ENCODE measurements at regions not wholly inside any gene's neighbourhood (a gene's known extent, or its start where the extent isn't known, plus 50 kb on each side); places are given as distances from the start of the nearest gene placed in this dataset.

- no peak overlapping the region for H3K9ac ChIP-seq (replicated peaks in 1 of 4; ENCODE audit: extremely low read depth in 1 of 4, low read depth in 3 of 4, low read length in 3 of 4)
- DNase-seq (ENCODE audit: low read depth in 1 of 2, low spot score in 2 of 2) (no peak), FAIRE-seq (no peak)
- H4K91ac ChIP-seq (replicated peaks; ENCODE audit: insufficient read length, low read length), result no peak overlapping the region
- H4K20me1 ChIP-seq (replicated peaks in 1 of 2; ENCODE audit: control insufficient read depth in 1 of 2, insufficient read depth in 2 of 2, low read length in 2 of 2), result no peaks in the 10 kb centered on the region
- CTCF ChIA-PET (ENCODE audit: partially characterized antibody), result interaction anchor here (1.3 kb wide), 1 partner anchor 92 kb away, joined by 5 read pairs; no protein-coding TSS in a partner anchor
- POLR2A ChIA-PET (ENCODE audit: partially characterized antibody), result no interaction called here
- H4K8ac ChIP-seq (ENCODE audit: extremely low read depth, insufficient read depth, low read length), result no peak overlapping the region
- no peak overlapping the region for H3K27ac ChIP-seq (ENCODE audit: low read depth, low read length)
- H2BK5ac ChIP-seq (ENCODE audit: low read depth, low read length), result no peak overlapping the region
- H3K79me1 ChIP-seq (ENCODE audit: low read depth, low read length), result no peaks in the 10 kb centered on the region
- no peaks in the 10 kb centered on the region for H3K9me3 ChIP-seq (ENCODE audit: insufficient read depth in 2 of 2, low read depth in 1 of 2, low read length in 1 of 2)
- H3K18ac ChIP-seq (ENCODE audit: extremely low read depth, low read length), result no peak overlapping the region; the same call in 1 of the 2 replicates
- no peak overlapping the region for H2BK12ac ChIP-seq (ENCODE audit: low read depth, low read length)
- no peak overlapping the region for H2AK5ac ChIP-seq (ENCODE audit: low read depth, low read length)
- no peak overlapping the region for H2BK20ac ChIP-seq (ENCODE audit: low read length)
- no peaks in the 10 kb centered on the region for H3K36me3 ChIP-seq (ENCODE audit: control insufficient read depth in 2 of 4, insufficient read depth in 4 of 4, low read length in 3 of 4)
- no peak overlapping the region for H3K23ac ChIP-seq (ENCODE audit: insufficient read length)
- H4K5ac ChIP-seq (ENCODE audit: insufficient read length, low read depth, low read length), result no peak overlapping the region
- H3K56ac ChIP-seq (replicated peaks; ENCODE audit: insufficient read length, low read depth, low read length), result no peak overlapping the region
- no peak overlapping the region for H3K4me2 ChIP-seq (ENCODE audit: insufficient read depth in 1 of 2, low read depth in 2 of 2, low read length in 2 of 2)
- 94% methylated on average over 9 of the region's 10 CpGs; no CpG with 5 or more reads in 1 of the 2 experiments for WGBS, 2 experiments (ENCODE audit: extremely low coverage in 1 of 2, insufficient coverage in 1 of 2, insufficient read length in 1 of 2, insufficient replicate concordance in 2 of 2, low coverage in 1 of 2, low lambda C conversion rate in 2 of 2, missing lambda C conversion rate in 1 of 2)
- H3K79me2 ChIP-seq (ENCODE audit: control insufficient read depth in 1 of 2, insufficient read depth in 2 of 2, low read length in 2 of 2), result no peaks in the 10 kb centered on the region
- no peak overlapping the region for H3K4me3 ChIP-seq (ENCODE audit: extremely low read depth in 1 of 4, insufficient read depth in 2 of 4, low read depth in 3 of 4, low read length in 4 of 4)
- H3K4ac ChIP-seq (replicated peaks; ENCODE audit: insufficient read length, low read depth, low read length), result no peak overlapping the region
- H2AFZ ChIP-seq (ENCODE audit: low read length), result 0 out of 2 replicates have a peak overlapping the region, but pooled peaks have one; percentile 33
- H2BK120ac ChIP-seq (replicated peaks; ENCODE audit: low read depth, low read length), result no peak overlapping the region
- H3K4me1 ChIP-seq (replicated peaks in 1 of 4; ENCODE audit: control insufficient read depth in 3 of 4, insufficient read depth in 4 of 4, low read length in 3 of 4), result peaks cover 0 to 7% (median 5%) of the 10 kb centered on the region in 4 experiments; a peak in 4 of 7 replicates
- H3K27me3 ChIP-seq (replicated peaks in 1 of 4; ENCODE audit: control insufficient read depth in 3 of 4, extremely low read depth in 1 of 4, insufficient read depth in 3 of 4, low read length in 3 of 4), result no peaks in the 10 kb centered on the region
- no peak overlapping the region for H3K14ac ChIP-seq (ENCODE audit: insufficient read length)
- no peak overlapping the region for H2BK15ac ChIP-seq (ENCODE audit: low read length)
- H3K23me2 ChIP-seq (ENCODE audit: low read depth, low read length), result no peaks in the 10 kb centered on the region
- TF ChIP-seq, protein P1, sequence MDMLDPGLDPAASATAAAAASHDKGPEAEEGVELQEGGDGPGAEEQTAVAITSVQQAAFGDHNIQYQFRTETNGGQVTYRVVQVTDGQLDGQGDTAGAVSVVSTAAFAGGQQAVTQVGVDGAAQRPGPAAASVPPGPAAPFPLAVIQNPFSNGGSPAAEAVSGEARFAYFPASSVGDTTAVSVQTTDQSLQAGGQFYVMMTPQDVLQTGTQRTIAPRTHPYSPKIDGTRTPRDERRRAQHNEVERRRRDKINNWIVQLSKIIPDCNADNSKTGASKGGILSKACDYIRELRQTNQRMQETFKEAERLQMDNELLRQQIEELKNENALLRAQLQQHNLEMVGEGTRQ (IDR thresholded peaks at IDR 0.05; ENCODE audit: low read length), result no peak
- TF ChIP-seq ZNF274 (IDR thresholded peaks at IDR 0.05; ENCODE audit: borderline replicate concordance, extremely low read depth, low read length) (no peak), GTF2F1 (IDR thresholded peaks at IDR 0.05; ENCODE audit: borderline replicate concordance, low read depth, low read length) (no peak), SP4 (IDR thresholded peaks at IDR 0.05; ENCODE audit: low read length) (no peak), GABPA (IDR thresholded peaks at IDR 0.05; ENCODE audit: borderline replicate concordance, insufficient read depth, low read length) (no peak), ASH2L (IDR thresholded peaks at IDR 0.05; ENCODE audit: low read length) (no peak), CBX5 (IDR thresholded peaks at IDR 0.05; ENCODE audit: low read depth, low read length) (no peak), BRCA1 (IDR thresholded peaks at IDR 0.05; ENCODE audit: low read depth, low read length) (no peak), PHF8 (conservative IDR thresholded peaks at IDR 0.05; ENCODE audit: low read depth, low read length) (no peak), CTBP2 (IDR thresholded peaks at IDR 0.05; ENCODE audit: borderline replicate concordance, insufficient read depth, insufficient read length, low read length) (no peak)
- TF ChIP-seq, protein P2, sequence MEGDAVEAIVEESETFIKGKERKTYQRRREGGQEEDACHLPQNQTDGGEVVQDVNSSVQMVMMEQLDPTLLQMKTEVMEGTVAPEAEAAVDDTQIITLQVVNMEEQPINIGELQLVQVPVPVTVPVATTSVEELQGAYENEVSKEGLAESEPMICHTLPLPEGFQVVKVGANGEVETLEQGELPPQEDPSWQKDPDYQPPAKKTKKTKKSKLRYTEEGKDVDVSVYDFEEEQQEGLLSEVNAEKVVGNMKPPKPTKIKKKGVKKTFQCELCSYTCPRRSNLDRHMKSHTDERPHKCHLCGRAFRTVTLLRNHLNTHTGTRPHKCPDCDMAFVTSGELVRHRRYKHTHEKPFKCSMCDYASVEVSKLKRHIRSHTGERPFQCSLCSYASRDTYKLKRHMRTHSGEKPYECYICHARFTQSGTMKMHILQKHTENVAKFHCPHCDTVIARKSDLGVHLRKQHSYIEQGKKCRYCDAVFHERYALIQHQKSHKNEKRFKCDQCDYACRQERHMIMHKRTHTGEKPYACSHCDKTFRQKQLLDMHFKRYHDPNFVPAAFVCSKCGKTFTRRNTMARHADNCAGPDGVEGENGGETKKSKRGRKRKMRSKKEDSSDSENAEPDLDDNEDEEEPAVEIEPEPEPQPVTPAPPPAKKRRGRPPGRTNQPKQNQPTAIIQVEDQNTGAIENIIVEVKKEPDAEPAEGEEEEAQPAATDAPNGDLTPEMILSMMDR (IDR thresholded peaks at IDR 0.05; ENCODE audit: control extremely low read depth in 1 of 3, insufficient read depth in 1 of 3, low read depth in 1 of 3, low read length in 3 of 3), result no peak
Observed at GRCh38 chr15:94674296-94674695, 442.9 kb downstream of the MCTP2 start.

Measured in H1 (cell line).